Hepatocyte (in vitro differentiated cells): ENCODE measurements at regions not wholly inside any gene's neighbourhood (a gene's known extent, or its start where the extent isn't known, plus 50 kb on each side); places are given as distances from the start of the nearest gene placed in this dataset.

Experiments
- CTCF ChIP-seq: fragments of 200-600 bp; sonication (generic); IDR thresholded peaks from 2 replicates; pipeline ENCODE4 v1.5.1; 2016; ENCODE audit warnings: antibody characterized with exemption, mild to moderate bottlenecking; ENCODE audit not compliant: poor library complexity
- EZH2 ChIP-seq: fragments of 200-600 bp; sonication (generic); IDR thresholded peaks from 2 replicates; pipeline ENCODE4 v1.6.1; 2016; ENCODE audit warnings: antibody characterized with exemption, mild to moderate bottlenecking, borderline replicate concordance
- EZH2phosphoT487 ChIP-seq: fragments of 200-600 bp; sonication (generic); IDR thresholded peaks from one replicate; pipeline ENCODE4 v1.6.1; 2018; ENCODE audit warnings: antibody characterized with exemption, mild to moderate bottlenecking, low read depth, moderate library complexity; ENCODE audit not compliant: unreplicated experiment, severe bottlenecking

GRCh38 chr16:86437348-86437747 is 73.0 kb upstream of the FOXF1 start:
- TF ChIP-seq CTCF (no peak), EZH2 (no peak), EZH2phosphoT487 (no peak)
